Smooth muscle cell (in vitro differentiated cells): ENCODE measurements at regions not wholly inside any gene's neighbourhood (a gene's known extent, or its start where the extent isn't known, plus 50 kb on each side); places are given as distances from the start of the nearest gene placed in this dataset.

Experiments used
- DNase-seq: peaks from one replicate; lab custom pipeline; 2025; ENCODE audit not compliant: unreplicated experiment; lab: John Stamatoyannopoulos, UW
- H2AFZ ChIP-seq: fragments of 200-600 bp; sonication (generic); 2 replicates; pipeline ENCODE4 v1.6.0; 2016; ENCODE audit warnings: antibody characterized with exemption, low read depth, mild to moderate bottlenecking
- H3F3A ChIP-seq: fragments of 200-600 bp; sonication (generic); 2 replicates; pipeline ENCODE4 v1.6.0; 2017; ENCODE audit warnings: antibody characterized with exemption, low read depth
- H3K27ac ChIP-seq: fragments of 200-600 bp; sonication (generic); 2 replicates; pipeline ENCODE4 v1.5.1; 2016; ENCODE audit warnings: low read depth, mild to moderate bottlenecking
- H3K27me3 ChIP-seq: fragments of 200-600 bp; sonication (generic); 2 replicates; pipeline ENCODE4 v1.6.1; 2016; ENCODE audit warnings: low read depth, mild to moderate bottlenecking
- H3K36me3 ChIP-seq: fragments of 200-600 bp; sonication (generic); 2 replicates; pipeline ENCODE4 v1.5.1; 2016; ENCODE audit warnings: low read depth
- H3K4me1 ChIP-seq: fragments of 200-600 bp; sonication (generic); 2 replicates; pipeline ENCODE4 v1.5.1; 2016; ENCODE audit warnings: low read depth
- H3K4me2 ChIP-seq: fragments of 200-600 bp; sonication (generic); 2 replicates; pipeline ENCODE4 v1.6.0; 2016; ENCODE audit warnings: mild to moderate bottlenecking
- H3K4me3 ChIP-seq: fragments of 200-600 bp; sonication (generic); 2 replicates; pipeline ENCODE4 v1.5.1; 2016; ENCODE audit warnings: mild to moderate bottlenecking
- H3K79me2 ChIP-seq: fragments of 200-600 bp; sonication (generic); 2 replicates; pipeline ENCODE4 v1.6.0; 2016; ENCODE audit warnings: low read depth, mild to moderate bottlenecking
- H3K9ac ChIP-seq: fragments of 200-600 bp; sonication (generic); 2 replicates; pipeline ENCODE4 v1.6.0; 2016; ENCODE audit warnings: low read depth
- H3K9me3 ChIP-seq: fragments of 200-600 bp; sonication (generic); replicated peaks from 2 replicates; pipeline ENCODE4 v1.5.1; 2016; ENCODE audit warnings: low read depth
- H4K20me1 ChIP-seq: fragments of 200-600 bp; sonication (generic); 2 replicates; pipeline ENCODE4 v1.6.0; 2016; ENCODE audit warnings: low read depth
- WGBS: methylation state at CpG from one replicate; pipeline ENCODE4 v1.1.7; 2016; ENCODE audit warnings: low lambda C conversion rate; 5-methylcytosine and 5-hydroxymethylcytosine counted together
- TF ChIP-seq, protein P1 (sequence below): fragments of 200-600 bp; sonication (generic); IDR thresholded peaks from 2 replicates; pipeline ENCODE4 v1.5.1; 2017; ENCODE audit warnings: borderline replicate concordance, mild to moderate bottlenecking, antibody characterized with exemption; ENCODE audit not compliant: insufficient read depth, poor library complexity, severe bottlenecking

DNA sequence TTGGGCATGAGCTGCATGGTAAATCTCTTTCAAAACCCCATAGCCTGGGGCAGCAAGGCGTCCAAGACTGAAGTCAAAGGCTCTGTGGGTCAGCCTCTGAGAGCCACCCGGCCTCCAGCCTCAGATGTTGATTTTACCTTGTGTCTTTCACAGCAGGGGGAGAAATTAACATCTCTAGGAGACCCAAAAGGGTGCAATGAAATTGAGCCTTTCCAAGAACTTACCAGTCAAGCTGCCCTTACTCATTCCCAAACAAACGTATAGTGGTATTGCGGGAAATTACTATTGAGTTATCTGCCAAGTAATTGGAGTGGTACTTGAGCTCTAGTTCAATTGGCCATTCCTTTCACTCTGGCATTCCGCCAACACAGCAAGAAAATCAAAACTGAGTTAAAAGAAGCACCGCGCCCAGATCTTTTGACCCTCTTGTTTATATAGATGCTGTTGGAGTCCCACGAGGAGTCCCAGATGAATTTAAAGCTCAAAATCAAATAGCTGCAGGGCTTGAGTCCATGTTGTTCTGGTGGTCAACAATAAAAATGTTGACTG lies 380.7 kb upstream of the SYT1 start:
- H3K9me3 ChIP-seq = no peaks in the 10 kb centered on the region
- TF ChIP-seq, protein P1, sequence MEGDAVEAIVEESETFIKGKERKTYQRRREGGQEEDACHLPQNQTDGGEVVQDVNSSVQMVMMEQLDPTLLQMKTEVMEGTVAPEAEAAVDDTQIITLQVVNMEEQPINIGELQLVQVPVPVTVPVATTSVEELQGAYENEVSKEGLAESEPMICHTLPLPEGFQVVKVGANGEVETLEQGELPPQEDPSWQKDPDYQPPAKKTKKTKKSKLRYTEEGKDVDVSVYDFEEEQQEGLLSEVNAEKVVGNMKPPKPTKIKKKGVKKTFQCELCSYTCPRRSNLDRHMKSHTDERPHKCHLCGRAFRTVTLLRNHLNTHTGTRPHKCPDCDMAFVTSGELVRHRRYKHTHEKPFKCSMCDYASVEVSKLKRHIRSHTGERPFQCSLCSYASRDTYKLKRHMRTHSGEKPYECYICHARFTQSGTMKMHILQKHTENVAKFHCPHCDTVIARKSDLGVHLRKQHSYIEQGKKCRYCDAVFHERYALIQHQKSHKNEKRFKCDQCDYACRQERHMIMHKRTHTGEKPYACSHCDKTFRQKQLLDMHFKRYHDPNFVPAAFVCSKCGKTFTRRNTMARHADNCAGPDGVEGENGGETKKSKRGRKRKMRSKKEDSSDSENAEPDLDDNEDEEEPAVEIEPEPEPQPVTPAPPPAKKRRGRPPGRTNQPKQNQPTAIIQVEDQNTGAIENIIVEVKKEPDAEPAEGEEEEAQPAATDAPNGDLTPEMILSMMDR = no peak
- DNase-seq = no peak
- H3F3A ChIP-seq = no peaks in the 10 kb centered on the region
- no peaks in the 10 kb centered on the region for H3K36me3 ChIP-seq
- H3K79me2 ChIP-seq = no peaks in the 10 kb centered on the region
- H3K9ac ChIP-seq = no peak overlapping the region
- 89% methylated on average over 8 of the region's 8 CpGs for whole genome bisulfite sequencing
- H4K20me1 ChIP-seq = no peaks in the 10 kb centered on the region
- no peak overlapping the region for H3K4me3 ChIP-seq
- H2AFZ ChIP-seq = no peak overlapping the region
- no peak overlapping the region for H3K27ac ChIP-seq
- H3K4me2 ChIP-seq = no peak overlapping the region
- no peaks in the 10 kb centered on the region for H3K4me1 ChIP-seq
- no peaks in the 10 kb centered on the region for H3K27me3 ChIP-seq

DNA sequence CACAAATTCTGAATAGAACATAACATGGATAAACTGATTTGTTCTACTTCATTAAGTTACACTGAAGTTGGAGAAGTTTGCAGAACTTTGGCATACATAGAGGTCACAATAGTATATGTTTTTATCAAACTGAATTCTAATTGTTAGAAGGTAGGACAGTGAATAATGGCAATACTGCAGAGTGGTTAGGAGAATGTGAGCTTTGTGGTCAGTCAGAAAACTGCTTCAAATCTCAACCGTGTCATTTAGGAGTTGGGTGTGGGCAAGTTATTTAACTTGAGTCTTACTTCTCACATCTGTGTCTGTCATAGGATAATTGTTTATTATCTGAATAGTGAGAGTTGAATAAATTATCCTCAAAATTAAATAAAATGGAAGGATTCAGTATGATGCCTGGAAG lies 374.6 kb upstream of the SYT1 start:
- no peaks in the 10 kb centered on the region for H3K79me2 ChIP-seq
- DNase-seq = no peak
- no peak overlapping the region for H3K4me3 ChIP-seq
- no peak overlapping the region for H3K4me2 ChIP-seq
- no peaks in the 10 kb centered on the region for H3K4me1 ChIP-seq
- no peaks in the 10 kb centered on the region for H4K20me1 ChIP-seq
- TF ChIP-seq, protein P1 = no peak
- H2AFZ ChIP-seq = peak overlapping the region; percentile 47
- H3K27me3 ChIP-seq = no peaks in the 10 kb centered on the region
- 35% methylated on average over 1 of the region's 1 CpG for WGBS
- no peaks in the 10 kb centered on the region for H3K36me3 ChIP-seq
- H3F3A ChIP-seq = no peaks in the 10 kb centered on the region
- H3K9ac ChIP-seq = no peak overlapping the region
- H3K9me3 ChIP-seq = no peaks in the 10 kb centered on the region
- no peak overlapping the region for H3K27ac ChIP-seq

DNA sequence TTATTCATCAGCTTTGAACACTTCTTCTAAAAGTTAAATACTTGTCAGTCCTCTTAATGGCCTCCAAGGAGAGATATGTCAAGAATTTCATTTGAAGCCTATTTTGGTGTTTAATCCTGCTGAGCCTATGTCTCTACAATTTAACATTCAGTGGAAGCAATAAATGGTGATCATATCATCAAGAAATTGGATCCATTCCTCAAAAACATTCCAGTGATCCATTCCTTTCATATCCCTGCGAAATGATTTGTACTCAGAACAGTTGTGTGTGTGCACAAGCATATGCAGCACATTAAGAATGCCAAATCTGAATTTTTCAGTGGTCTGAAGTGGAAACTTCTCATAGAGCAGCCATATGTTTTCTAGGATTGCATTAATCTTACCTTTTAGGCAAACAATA lies 373.7 kb upstream of the SYT1 start:
- H4K20me1 ChIP-seq = no peaks in the 10 kb centered on the region
- H3K4me1 ChIP-seq = no peaks in the 10 kb centered on the region
- H3K9ac ChIP-seq = no peak overlapping the region
- H3K27me3 ChIP-seq = no peaks in the 10 kb centered on the region
- H3K79me2 ChIP-seq = no peaks in the 10 kb centered on the region
- no peaks in the 10 kb centered on the region for H3K9me3 ChIP-seq
- H3K27ac ChIP-seq = no peak overlapping the region
- TF ChIP-seq, protein P1 = no peak
- H3K4me2 ChIP-seq = no peak overlapping the region
- no peak overlapping the region for H2AFZ ChIP-seq
- WGBS = 82% methylated on average over 1 of the region's 1 CpG
- H3K36me3 ChIP-seq = no peaks in the 10 kb centered on the region
- H3K4me3 ChIP-seq = no peak overlapping the region
- DNase-seq = no peak
- no peaks in the 10 kb centered on the region for H3F3A ChIP-seq

DNA sequence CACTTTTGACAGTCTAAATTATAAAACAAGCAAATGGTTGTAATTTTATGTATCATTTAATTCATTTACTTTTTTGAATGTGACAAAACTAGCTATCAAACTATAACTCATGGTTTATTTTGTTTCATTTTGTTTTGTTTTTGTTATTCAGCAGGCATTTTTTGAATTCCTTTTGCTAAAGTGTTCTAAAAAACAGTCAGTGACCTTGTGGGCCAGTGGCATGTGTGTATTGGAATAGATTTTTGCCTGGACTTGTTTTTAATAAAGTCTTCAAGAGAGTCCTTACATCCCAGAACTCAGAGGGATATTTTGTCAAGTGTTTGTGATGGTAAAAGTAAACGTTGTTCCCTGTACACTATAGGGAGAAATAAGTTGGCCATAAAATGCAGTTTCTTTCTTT lies 369.7 kb upstream of the SYT1 start:
- DNase-seq = no peak
- Histone ChIP-seq H3K4me2 (no peak overlapping the region), H3K27ac (no peak overlapping the region), H3F3A (no peaks in the 10 kb centered on the region), H3K4me1 (no peaks in the 10 kb centered on the region), H3K9me3 (no peaks in the 10 kb centered on the region), H3K4me3 (no peak overlapping the region), H3K79me2 (no peaks in the 10 kb centered on the region), H3K36me3 (no peaks in the 10 kb centered on the region), H3K9ac (no peak overlapping the region), H2AFZ (no peak overlapping the region), H3K27me3 (no peaks in the 10 kb centered on the region), H4K20me1 (no peaks in the 10 kb centered on the region)
- TF ChIP-seq, protein P1 = no peak
- 64% methylated on average over 1 of the region's 1 CpG for WGBS
